Spleen (tissue), 11 donors: ENCODE measurements at regions not wholly inside any gene's neighbourhood (a gene's known extent, or its start where the extent isn't known, plus 50 kb on each side); places are given as distances from the start of the nearest gene placed in this dataset.

Experiments used
- DNase-seq: peaks from one replicate; pipeline ENCODE4 v3.0.0-alpha.2; 2020
- H3K27ac ChIP-seq, 8 donors: fragments of 200-600 bp; sonication (generic) in 7 of 8; 1 replicate in 4 of 8; 2 replicates in 4 of 8; pipeline versions ENCODE4 v1.5.0 to v1.8.0; 2016 to 2021; ENCODE audit warnings: inconsistent platforms in 4 of 8, mild to moderate bottlenecking in 4 of 8, moderate library complexity in 1 of 8
- H3K27me3 ChIP-seq, 7 donors: fragments of 200-600 bp; sonication (generic) in 6 of 7; replicated peaks in 1 of 7; 1 replicate in 4 of 7; 2 replicates in 3 of 7; pipeline versions ENCODE4 v1.5.0 to v1.8.0; 2016 to 2021; ENCODE audit warnings: inconsistent platforms in 3 of 7, mild to moderate bottlenecking in 1 of 7
- H3K36me3 ChIP-seq, 6 donors: fragments of 200-600 bp; sonication (generic) in 5 of 6; 1 replicate in 4 of 6; 2 replicates in 2 of 6; pipeline versions ENCODE4 v1.5.0 to v1.8.0; 2016 to 2021; ENCODE audit warnings: inconsistent platforms in 2 of 6
- H3K4me1 ChIP-seq, 6 donors: fragments of 200-600 bp; sonication (generic) in 5 of 6; 1 replicate in 3 of 6; 2 replicates in 3 of 6; pipeline versions ENCODE4 v1.5.0 to v1.8.0; 2016 to 2021; ENCODE audit warnings: inconsistent platforms in 3 of 6
- H3K4me3 ChIP-seq, 8 donors: fragments of 200-600 bp; sonication (generic) in 7 of 8; 1 replicate in 4 of 8; 2 replicates in 4 of 8; pipeline versions ENCODE4 v1.5.0 to v1.8.0; 2016 to 2021; ENCODE audit warnings: inconsistent platforms in 4 of 8, mild to moderate bottlenecking in 4 of 8, moderate library complexity in 2 of 8
- H3K9me3 ChIP-seq, 8 donors: fragments of 200-600 bp; sonication (generic) in 7 of 8; 1 replicate in 4 of 8; 2 replicates in 4 of 8; pipeline versions ENCODE4 v1.5.0 to v1.8.0; 2016 to 2021; ENCODE audit warnings: inconsistent platforms in 4 of 8
- CTCF ChIP-seq, 11 experiments: fragments of 200-600 bp in 7 of 11; fragments of 450-650 bp in 4 of 11; sonication (generic) in 4 of 11; IDR thresholded peaks in 8 of 11; conservative IDR thresholded peaks in 3 of 11; 1 replicate in 7 of 11; 2 replicates in 4 of 11; pipeline versions ENCODE4 v1.4.0 to v1.8.0; 2016 to 2021; ENCODE audit warnings: antibody characterized with exemption in 11 of 11, inconsistent platforms in 4 of 11, mild to moderate bottlenecking in 1 of 11
- POLR2A ChIP-seq, 3 donors: fragments of 450-650 bp; IDR thresholded peaks; one replicate each; pipeline ENCODE4 v1.5.1; 2017; ENCODE audit warnings: antibody characterized with exemption in 3 of 3, mild to moderate bottlenecking in 1 of 3
- POLR2AphosphoS5 ChIP-seq, 3 donors: sonication (generic); formaldehyde crosslinking; IDR thresholded peaks; one replicate each; pipeline ENCODE4 v1.5.1; 2017; ENCODE audit warnings: antibody characterized with exemption in 3 of 3
- WGBS, 5 donors: extraction: QIAGEN DNeasy Blood & Tissue Kit in 3 of 5; methylation state at CpG; one replicate each; pipeline versions ENCODE4 v1.1.5 to v1.1.7; 2013 to 2018; 5-methylcytosine and 5-hydroxymethylcytosine counted together
- intact Hi-C: fragments of 100-400 bp; cut with DNase I; formaldehyde crosslinking; loops from one replicate; pipeline ENCODE4 v1.15.0; 2023; ENCODE audit warnings: low total_unique reads
- donor health status: healthy with polysubstance abuse.
- donor health status: DM: no; HTN: no; CAD: no; lungs with moderate emphysema.
- donor health status: DM: no; HTN: no; CAD: no.
- donor health status: Bipolar disorder and iron deficiency.
- donor health status: healthy.
- donor health status: DM: no; HTN: no; CAD: no.
- donor health status: DM: yes; HTN: yes; CAD: no.

GRCh38 chr13:59451236-59451635 lies 712.5 kb downstream of the DIAPH3 start:
- Histone ChIP-seq H3K27ac (peak overlapping the region; percentile 22 to 83 (median 70)), H3K9me3 (no peaks in the 10 kb centered on the region), H3K36me3 (no peaks in the 10 kb centered on the region), H3K4me1 (peaks cover 0 to 35% (median 9%) of the 10 kb centered on the region in 6 donors), H3K27me3 (no peaks in the 10 kb centered on the region), H3K4me3 (no peak overlapping the region)
- no peak for TF ChIP-seq POLR2AphosphoS5 (IDR thresholded peaks at IDR 0.05)
- no peak for TF ChIP-seq CTCF (IDR thresholded peaks at IDR 0.05 in 8 of 11, conservative IDR thresholded peaks at IDR 0.05 in 3 of 11)
- TF ChIP-seq POLR2A (IDR thresholded peaks at IDR 0.05): no peak
- DNase-seq: no peak
- intact Hi-C loops: no loop called here

- Histone ChIP-seq H3K4me1 (peaks cover 0 to 25% (median 9%) of the 10 kb centered on the region in 6 donors), H3K27me3 (no peaks in the 10 kb centered on the region), H3K9me3 (no peaks in the 10 kb centered on the region), H3K4me3 (no peak overlapping the region), H3K27ac (peak overlapping the region in 6 of 8 donors; percentile 2 to 83 (median 74)), H3K36me3 (no peaks in the 10 kb centered on the region)
- intact Hi-C loops: no loop called here
- no peak for TF ChIP-seq CTCF (IDR thresholded peaks at IDR 0.05 in 8 of 11, conservative IDR thresholded peaks at IDR 0.05 in 3 of 11)
- no peak for TF ChIP-seq POLR2A (IDR thresholded peaks at IDR 0.05)
- no peak for TF ChIP-seq POLR2AphosphoS5 (IDR thresholded peaks at IDR 0.05)
- 33 to 49% (median 45%) methylated on average over 8 of the region's 8 CpGs for WGBS, 5 donors
- no peak for DNase-seq
Observed at GRCh38 chr13:59452189-59452890, 711.4 kb downstream of the DIAPH3 start.

- peak; percentile 77 for DNase-seq
- H3K27ac ChIP-seq: peak overlapping the region in 7 of 8 donors; percentile 72 to 83 (median 77)
Observed at GRCh38 chr13:59458908-59459579, 704.7 kb downstream of the DIAPH3 start.

More at GRCh38 chr13:59458908-59459579, 704.7 kb downstream of the DIAPH3 start:
- H3K36me3 ChIP-seq: no peaks in the 10 kb centered on the region
- no peaks in the 10 kb centered on the region for H3K27me3 ChIP-seq
- no peaks in the 10 kb centered on the region for H3K9me3 ChIP-seq
- peaks cover 0 to 19% (median 6%) of the 10 kb centered on the region in 6 donors for H3K4me1 ChIP-seq
- no peak for TF ChIP-seq CTCF (IDR thresholded peaks at IDR 0.05 in 8 of 11, conservative IDR thresholded peaks at IDR 0.05 in 3 of 11)
- TF ChIP-seq POLR2AphosphoS5 (IDR thresholded peaks at IDR 0.05): peak in 2 of 3 donors; percentile 78 to 85
- no peak for TF ChIP-seq POLR2A (IDR thresholded peaks at IDR 0.05)
- intact Hi-C loops: no loop called here
- H3K4me3 ChIP-seq: no peak overlapping the region
- WGBS, 5 donors: 33 to 51% (median 40%) methylated on average over 9 of the region's 9 CpGs
